ENCODE measurements at regions not wholly inside any gene's neighbourhood (a gene's known extent, or its start where the extent isn't known, plus 50 kb on each side); places are given as distances from the start of the nearest gene placed in this dataset.

DNA sequence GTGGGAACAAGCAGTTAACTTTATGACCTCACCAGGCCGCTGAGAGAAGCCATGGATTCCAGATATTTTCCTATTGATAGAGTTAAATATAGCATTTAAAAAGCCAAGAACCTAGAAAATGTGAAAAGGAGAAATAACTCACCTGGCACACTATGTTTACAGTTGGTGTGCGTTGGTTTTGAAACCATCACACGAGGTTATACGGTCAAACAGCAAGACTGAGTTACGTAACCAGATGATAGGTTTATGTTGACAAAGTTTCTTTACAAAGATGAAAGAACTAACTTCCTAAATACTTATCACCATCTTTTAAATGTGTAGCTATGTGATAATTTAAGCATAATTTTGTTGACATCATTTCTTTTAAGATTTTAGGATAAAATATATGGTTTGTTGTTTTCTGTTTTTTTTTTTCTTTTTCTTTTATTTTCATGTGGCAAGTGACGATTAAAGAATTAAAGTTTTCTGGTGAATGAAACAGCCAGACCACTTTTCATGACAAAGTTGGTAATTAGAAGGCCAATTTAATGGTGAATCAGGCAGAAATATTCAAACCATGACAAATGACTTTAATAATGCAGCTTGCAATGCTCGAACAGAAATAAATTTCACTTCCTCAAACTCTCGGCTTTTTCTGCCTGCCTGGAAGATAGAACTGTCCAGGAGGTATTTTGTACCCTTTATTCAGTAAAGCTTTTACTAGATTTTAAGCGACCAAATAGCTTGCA lies 339.1 kb upstream of the OBI1 start:
- Mint-ChIP-seq H3K4me3 (no peak overlapping the region), H3K27ac (no peak overlapping the region), H3K4me1 (peaks cover 20% of the 10 kb centered on the region), H3K27me3 (ENCODE audit: low read depth) (no peaks in the 10 kb centered on the region), H3K9me3 (no peaks in the 10 kb centered on the region), H3K36me3 (no peaks in the 10 kb centered on the region)
- DNase-seq (ENCODE audit: low spot score) (no peak), ATAC-seq (no peak)
- POLR2A ChIA-PET: no interaction called here
- TF ChIP-seq PRRX2 (CRISPR knock-in tag; IDR thresholded peaks at IDR 0.05) (no peak), ZNF232 (CRISPR knock-in tag; IDR thresholded peaks at IDR 0.05) (no peak), ZNF317 (CRISPR knock-in tag; IDR thresholded peaks at IDR 0.05; ENCODE audit: borderline replicate concordance, low read depth) (no peak), NFATC4 (CRISPR knock-in tag; IDR thresholded peaks at IDR 0.05) (no peak), TEAD4 (CRISPR knock-in tag; IDR thresholded peaks at IDR 0.05) (no peak), FOXP1 (CRISPR knock-in tag; IDR thresholded peaks at IDR 0.05; ENCODE audit: borderline replicate concordance) (no peak), GABPB1 (CRISPR knock-in tag; IDR thresholded peaks at IDR 0.05) (no peak), GRHL2 (CRISPR knock-in tag; IDR thresholded peaks at IDR 0.05; ENCODE audit: insufficient replicate concordance, severe bottlenecking) (no peak), JAZF1 (CRISPR knock-in tag; IDR thresholded peaks at IDR 0.05) (no peak)
- TF ChIP-seq, protein P1, sequence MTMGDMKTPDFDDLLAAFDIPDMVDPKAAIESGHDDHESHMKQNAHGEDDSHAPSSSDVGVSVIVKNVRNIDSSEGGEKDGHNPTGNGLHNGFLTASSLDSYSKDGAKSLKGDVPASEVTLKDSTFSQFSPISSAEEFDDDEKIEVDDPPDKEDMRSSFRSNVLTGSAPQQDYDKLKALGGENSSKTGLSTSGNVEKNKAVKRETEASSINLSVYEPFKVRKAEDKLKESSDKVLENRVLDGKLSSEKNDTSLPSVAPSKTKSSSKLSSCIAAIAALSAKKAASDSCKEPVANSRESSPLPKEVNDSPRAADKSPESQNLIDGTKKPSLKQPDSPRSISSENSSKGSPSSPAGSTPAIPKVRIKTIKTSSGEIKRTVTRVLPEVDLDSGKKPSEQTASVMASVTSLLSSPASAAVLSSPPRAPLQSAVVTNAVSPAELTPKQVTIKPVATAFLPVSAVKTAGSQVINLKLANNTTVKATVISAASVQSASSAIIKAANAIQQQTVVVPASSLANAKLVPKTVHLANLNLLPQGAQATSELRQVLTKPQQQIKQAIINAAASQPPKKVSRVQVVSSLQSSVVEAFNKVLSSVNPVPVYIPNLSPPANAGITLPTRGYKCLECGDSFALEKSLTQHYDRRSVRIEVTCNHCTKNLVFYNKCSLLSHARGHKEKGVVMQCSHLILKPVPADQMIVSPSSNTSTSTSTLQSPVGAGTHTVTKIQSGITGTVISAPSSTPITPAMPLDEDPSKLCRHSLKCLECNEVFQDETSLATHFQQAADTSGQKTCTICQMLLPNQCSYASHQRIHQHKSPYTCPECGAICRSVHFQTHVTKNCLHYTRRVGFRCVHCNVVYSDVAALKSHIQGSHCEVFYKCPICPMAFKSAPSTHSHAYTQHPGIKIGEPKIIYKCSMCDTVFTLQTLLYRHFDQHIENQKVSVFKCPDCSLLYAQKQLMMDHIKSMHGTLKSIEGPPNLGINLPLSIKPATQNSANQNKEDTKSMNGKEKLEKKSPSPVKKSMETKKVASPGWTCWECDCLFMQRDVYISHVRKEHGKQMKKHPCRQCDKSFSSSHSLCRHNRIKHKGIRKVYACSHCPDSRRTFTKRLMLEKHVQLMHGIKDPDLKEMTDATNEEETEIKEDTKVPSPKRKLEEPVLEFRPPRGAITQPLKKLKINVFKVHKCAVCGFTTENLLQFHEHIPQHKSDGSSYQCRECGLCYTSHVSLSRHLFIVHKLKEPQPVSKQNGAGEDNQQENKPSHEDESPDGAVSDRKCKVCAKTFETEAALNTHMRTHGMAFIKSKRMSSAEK (CRISPR knock-in tag; IDR thresholded peaks at IDR 0.05; ENCODE audit: borderline replicate concordance): no peak
- TF ChIP-seq, protein P2, sequence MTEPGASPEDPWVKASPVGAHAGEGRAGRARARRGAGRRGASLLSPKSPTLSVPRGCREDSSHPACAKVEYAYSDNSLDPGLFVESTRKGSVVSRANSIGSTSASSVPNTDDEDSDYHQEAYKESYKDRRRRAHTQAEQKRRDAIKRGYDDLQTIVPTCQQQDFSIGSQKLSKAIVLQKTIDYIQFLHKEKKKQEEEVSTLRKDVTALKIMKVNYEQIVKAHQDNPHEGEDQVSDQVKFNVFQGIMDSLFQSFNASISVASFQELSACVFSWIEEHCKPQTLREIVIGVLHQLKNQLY (CRISPR knock-in tag; IDR thresholded peaks at IDR 0.05): no peak
- TF ChIP-seq, protein P3, sequence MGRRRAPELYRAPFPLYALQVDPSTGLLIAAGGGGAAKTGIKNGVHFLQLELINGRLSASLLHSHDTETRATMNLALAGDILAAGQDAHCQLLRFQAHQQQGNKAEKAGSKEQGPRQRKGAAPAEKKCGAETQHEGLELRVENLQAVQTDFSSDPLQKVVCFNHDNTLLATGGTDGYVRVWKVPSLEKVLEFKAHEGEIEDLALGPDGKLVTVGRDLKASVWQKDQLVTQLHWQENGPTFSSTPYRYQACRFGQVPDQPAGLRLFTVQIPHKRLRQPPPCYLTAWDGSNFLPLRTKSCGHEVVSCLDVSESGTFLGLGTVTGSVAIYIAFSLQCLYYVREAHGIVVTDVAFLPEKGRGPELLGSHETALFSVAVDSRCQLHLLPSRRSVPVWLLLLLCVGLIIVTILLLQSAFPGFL (CRISPR knock-in tag; IDR thresholded peaks at IDR 0.05; ENCODE audit: borderline replicate concordance): no peak
- CTCF ChIA-PET: no interaction called here

DNA sequence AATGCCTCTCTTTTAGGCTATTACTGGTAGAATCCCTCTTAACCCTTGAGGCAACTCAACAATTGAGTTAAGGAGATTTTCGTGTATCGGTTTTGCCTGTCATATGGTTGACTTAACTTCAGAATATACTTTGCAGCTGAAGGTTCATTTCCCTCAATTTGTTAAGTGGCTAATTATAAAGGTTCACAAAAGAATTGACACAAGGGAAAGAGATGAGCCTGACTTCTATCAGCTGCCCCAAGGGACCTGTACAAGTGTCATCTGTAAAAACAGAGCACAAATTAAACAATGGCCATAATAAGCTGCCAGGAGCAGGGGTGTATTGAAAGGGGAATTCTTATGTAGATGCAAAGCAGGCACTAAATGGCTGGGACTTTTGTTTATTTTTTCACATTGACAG lies 334.8 kb upstream of the OBI1 start:
- H3K27me3 Mint-ChIP-seq (ENCODE audit: low read depth): no peaks in the 10 kb centered on the region

More for the DNA sequence above, 334.8 kb upstream of the OBI1 start:
- CTCF ChIA-PET: interaction anchor here (1.3 kb wide), 1 partner anchor 15 kb away, joined by 10 read pairs; no protein-coding TSS in a partner anchor
- POLR2A ChIA-PET: no interaction called here
- H3K4me3 Mint-ChIP-seq: no peak overlapping the region; the same call in 1 of the 2 replicates
- TF ChIP-seq NFATC4 (CRISPR knock-in tag; IDR thresholded peaks at IDR 0.05) (no peak), ZNF423 (CRISPR knock-in tag; IDR thresholded peaks at IDR 0.05) (no peak), ZNF317 (CRISPR knock-in tag; IDR thresholded peaks at IDR 0.05; ENCODE audit: borderline replicate concordance, low read depth) (no peak), IRF2 (CRISPR knock-in tag; IDR thresholded peaks at IDR 0.05; ENCODE audit: borderline replicate concordance, low read depth) (no peak), SMAD3 (CRISPR knock-in tag; IDR thresholded peaks at IDR 0.05; ENCODE audit: borderline replicate concordance) (no peak), ZNF416 (CRISPR knock-in tag; IDR thresholded peaks at IDR 0.05) (no peak)
- TF ChIP-seq, protein P4, sequence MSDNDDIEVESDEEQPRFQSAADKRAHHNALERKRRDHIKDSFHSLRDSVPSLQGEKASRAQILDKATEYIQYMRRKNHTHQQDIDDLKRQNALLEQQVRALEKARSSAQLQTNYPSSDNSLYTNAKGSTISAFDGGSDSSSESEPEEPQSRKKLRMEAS (CRISPR knock-in tag; IDR thresholded peaks at IDR 0.05): no peak
- TF ChIP-seq, protein P5, sequence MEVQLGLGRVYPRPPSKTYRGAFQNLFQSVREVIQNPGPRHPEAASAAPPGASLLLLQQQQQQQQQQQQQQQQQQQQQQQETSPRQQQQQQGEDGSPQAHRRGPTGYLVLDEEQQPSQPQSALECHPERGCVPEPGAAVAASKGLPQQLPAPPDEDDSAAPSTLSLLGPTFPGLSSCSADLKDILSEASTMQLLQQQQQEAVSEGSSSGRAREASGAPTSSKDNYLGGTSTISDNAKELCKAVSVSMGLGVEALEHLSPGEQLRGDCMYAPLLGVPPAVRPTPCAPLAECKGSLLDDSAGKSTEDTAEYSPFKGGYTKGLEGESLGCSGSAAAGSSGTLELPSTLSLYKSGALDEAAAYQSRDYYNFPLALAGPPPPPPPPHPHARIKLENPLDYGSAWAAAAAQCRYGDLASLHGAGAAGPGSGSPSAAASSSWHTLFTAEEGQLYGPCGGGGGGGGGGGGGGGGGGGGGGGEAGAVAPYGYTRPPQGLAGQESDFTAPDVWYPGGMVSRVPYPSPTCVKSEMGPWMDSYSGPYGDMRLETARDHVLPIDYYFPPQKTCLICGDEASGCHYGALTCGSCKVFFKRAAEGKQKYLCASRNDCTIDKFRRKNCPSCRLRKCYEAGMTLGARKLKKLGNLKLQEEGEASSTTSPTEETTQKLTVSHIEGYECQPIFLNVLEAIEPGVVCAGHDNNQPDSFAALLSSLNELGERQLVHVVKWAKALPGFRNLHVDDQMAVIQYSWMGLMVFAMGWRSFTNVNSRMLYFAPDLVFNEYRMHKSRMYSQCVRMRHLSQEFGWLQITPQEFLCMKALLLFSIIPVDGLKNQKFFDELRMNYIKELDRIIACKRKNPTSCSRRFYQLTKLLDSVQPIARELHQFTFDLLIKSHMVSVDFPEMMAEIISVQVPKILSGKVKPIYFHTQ (CRISPR knock-in tag; IDR thresholded peaks at IDR 0.05): no peak
- TF ChIP-seq, protein P6, sequence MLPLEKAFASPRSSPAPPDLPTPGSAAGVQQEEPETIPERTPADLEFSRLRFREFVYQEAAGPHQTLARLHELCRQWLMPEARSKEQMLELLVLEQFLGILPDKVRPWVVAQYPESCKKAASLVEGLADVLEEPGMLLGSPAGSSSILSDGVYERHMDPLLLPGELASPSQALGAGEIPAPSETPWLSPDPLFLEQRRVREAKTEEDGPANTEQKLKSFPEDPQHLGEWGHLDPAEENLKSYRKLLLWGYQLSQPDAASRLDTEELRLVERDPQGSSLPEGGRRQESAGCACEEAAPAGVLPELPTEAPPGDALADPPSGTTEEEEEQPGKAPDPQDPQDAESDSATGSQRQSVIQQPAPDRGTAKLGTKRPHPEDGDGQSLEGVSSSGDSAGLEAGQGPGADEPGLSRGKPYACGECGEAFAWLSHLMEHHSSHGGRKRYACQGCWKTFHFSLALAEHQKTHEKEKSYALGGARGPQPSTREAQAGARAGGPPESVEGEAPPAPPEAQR (CRISPR knock-in tag; IDR thresholded peaks at IDR 0.05): no peak
- TF ChIP-seq, protein P7, sequence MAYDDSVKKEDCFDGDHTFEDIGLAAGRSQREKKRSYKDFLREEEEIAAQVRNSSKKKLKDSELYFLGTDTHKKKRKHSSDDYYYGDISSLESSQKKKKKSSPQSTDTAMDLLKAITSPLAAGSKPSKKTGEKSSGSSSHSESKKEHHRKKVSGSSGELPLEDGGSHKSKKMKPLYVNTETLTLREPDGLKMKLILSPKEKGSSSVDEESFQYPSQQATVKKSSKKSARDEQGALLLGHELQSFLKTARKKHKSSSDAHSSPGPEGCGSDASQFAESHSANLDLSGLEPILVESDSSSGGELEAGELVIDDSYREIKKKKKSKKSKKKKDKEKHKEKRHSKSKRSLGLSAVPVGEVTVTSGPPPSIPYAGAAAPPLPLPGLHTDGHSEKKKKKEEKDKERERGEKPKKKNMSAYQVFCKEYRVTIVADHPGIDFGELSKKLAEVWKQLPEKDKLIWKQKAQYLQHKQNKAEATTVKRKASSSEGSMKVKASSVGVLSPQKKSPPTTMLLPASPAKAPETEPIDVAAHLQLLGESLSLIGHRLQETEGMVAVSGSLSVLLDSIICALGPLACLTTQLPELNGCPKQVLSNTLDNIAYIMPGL (CRISPR knock-in tag; IDR thresholded peaks at IDR 0.05): no peak
- H3K27ac Mint-ChIP-seq: peak overlapping the region; percentile 22; the same call in 1 of the 2 replicates
- H3K9me3 Mint-ChIP-seq: no peaks in the 10 kb centered on the region
- DNase-seq (ENCODE audit: low spot score) (no peak), ATAC-seq (no peak)
- H3K36me3 Mint-ChIP-seq: no peaks in the 10 kb centered on the region
- peaks cover 22% of the 10 kb centered on the region for H3K4me1 Mint-ChIP-seq
